ENCODE measurements at regions not wholly inside any gene's neighbourhood (a gene's known extent, or its start where the extent isn't known, plus 50 kb on each side); places are given as distances from the start of the nearest gene placed in this dataset.

DNA sequence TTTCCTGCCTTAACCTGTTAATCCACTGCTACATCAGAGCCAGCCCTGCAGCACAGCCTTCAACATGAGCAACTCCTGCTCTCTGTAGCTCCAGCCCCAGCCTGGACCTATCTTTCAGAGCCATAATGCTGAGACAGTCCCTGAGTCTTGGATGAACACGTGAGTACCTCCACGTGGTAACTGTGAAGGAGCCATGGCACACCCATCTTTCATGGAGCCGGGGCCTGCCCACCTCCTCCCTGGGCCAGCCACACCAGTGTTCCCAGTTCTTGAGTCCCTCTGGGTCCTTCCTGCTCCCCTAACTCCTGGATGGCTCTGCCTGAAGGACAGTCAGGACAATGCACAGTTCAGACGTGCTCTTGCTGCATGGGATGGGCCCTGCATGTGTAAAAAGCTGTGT is 107.1 kb downstream of the TEX36 start:
- Histone ChIP-seq H3K9ac (ENCODE audit: low read length) (no peak overlapping the region), H3K4me1 (ENCODE audit: control insufficient read depth in 1 of 2, insufficient read depth in 2 of 2, low read length in 2 of 2) (no peaks in the 10 kb centered on the region), H3K27me3 (ENCODE audit: insufficient read depth, low read length) (no peaks in the 10 kb centered on the region), H4K20me1 (ENCODE audit: insufficient read depth) (no peaks in the 10 kb centered on the region), H3K4me2 (ENCODE audit: low read length) (no peak overlapping the region), H3K79me2 (ENCODE audit: insufficient read depth, low read length) (no peaks in the 10 kb centered on the region), H3K27ac (ENCODE audit: low read depth, low read length) (no peak overlapping the region), H3K36me3 (ENCODE audit: control insufficient read depth in 1 of 2, insufficient read depth in 2 of 2, low read length in 2 of 2) (no peaks in the 10 kb centered on the region), H3K4me3 (replicated peaks in 1 of 2; ENCODE audit: low read depth in 1 of 2, low read length in 2 of 2) (no peak overlapping the region), H3K9me3 (ENCODE audit: control insufficient read depth in 1 of 2, insufficient read depth in 1 of 2, low read depth in 1 of 2, low read length in 2 of 2) (no peaks in the 10 kb centered on the region), H2AFZ (ENCODE audit: low read depth, low read length, poor library complexity, severe bottlenecking) (no peak overlapping the region), H3K9me2 (ENCODE audit: insufficient read depth) (no peaks in the 10 kb centered on the region)
- ChIA-PET CTCF (no interaction called here), POLR2A (no interaction called here), RAD21 (ENCODE audit: low non-redundant PET in 1 of 2, low total read pairs in 2 of 2, uncharacterized antibody in 2 of 2, unreplicated experiment in 2 of 2) (no interaction called here)
- no peak for DNase-seq (ENCODE audit: low read depth, low spot score)
- intact Hi-C loops (cut with micrococcal nuclease), result no loop called here
- ATAC-seq, result 0 out of 2 replicates have a peak, but pooled peaks have one; percentile 25
- no TSS peak for BruUV-seq (replicated peaks)
- TF ChIP-seq ELF1 (IDR thresholded peaks at IDR 0.05; ENCODE audit: borderline replicate concordance, low read depth) (no peak), SIN3A (IDR thresholded peaks at IDR 0.05; ENCODE audit: low read depth) (no peak), YY1 (IDR thresholded peaks at IDR 0.05; ENCODE audit: extremely low read depth, insufficient replicate concordance, low read depth, low read length) (no peak), POLR2AphosphoS5 (IDR thresholded peaks at IDR 0.05; ENCODE audit: low read depth, low read length) (no peak), SRF (IDR thresholded peaks at IDR 0.05; ENCODE audit: low read depth) (no peak), CEBPB (IDR thresholded peaks at IDR 0.05; ENCODE audit: low read depth) (no peak), EGR1 (IDR thresholded peaks at IDR 0.05; ENCODE audit: low read depth) (no peak), POLR2A (IDR thresholded peaks at IDR 0.05; ENCODE audit: borderline replicate concordance, extremely low read depth, insufficient read depth, insufficient read length) (no peak), ATF3 (IDR thresholded peaks at IDR 0.05) (no peak)
- TF ChIP-seq, protein P1, sequence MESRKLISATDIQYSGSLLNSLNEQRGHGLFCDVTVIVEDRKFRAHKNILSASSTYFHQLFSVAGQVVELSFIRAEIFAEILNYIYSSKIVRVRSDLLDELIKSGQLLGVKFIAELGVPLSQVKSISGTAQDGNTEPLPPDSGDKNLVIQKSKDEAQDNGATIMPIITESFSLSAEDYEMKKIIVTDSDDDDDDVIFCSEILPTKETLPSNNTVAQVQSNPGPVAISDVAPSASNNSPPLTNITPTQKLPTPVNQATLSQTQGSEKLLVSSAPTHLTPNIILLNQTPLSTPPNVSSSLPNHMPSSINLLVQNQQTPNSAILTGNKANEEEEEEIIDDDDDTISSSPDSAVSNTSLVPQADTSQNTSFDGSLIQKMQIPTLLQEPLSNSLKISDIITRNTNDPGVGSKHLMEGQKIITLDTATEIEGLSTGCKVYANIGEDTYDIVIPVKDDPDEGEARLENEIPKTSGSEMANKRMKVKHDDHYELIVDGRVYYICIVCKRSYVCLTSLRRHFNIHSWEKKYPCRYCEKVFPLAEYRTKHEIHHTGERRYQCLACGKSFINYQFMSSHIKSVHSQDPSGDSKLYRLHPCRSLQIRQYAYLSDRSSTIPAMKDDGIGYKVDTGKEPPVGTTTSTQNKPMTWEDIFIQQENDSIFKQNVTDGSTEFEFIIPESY (IDR thresholded peaks at IDR 0.05; ENCODE audit: extremely low read depth, insufficient replicate concordance, low read length), result no peak

Data from HCT116 (cell line).